ENCODE measurements at regions not wholly inside any gene's neighbourhood (a gene's known extent, or its start where the extent isn't known, plus 50 kb on each side); places are given as distances from the start of the nearest gene placed in this dataset.

DNA sequence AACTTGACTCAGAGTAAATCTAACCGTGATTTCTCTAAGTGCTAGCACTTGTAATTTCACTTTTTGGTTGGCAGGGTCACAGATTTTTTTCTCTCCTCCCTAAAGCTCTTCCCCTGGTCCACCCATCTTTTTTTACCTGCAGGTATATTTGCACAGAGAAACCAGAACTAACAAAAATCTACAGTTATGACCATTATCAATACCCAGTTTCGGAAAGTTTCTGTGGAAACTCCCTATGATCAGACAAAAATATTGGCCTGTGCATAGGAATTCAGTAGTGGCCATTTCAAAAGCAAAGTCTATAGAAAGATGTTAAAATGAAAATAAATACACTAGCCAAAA is 62.4 kb upstream of the ATF7IP2 start:
- TF ChIP-seq, protein P1, sequence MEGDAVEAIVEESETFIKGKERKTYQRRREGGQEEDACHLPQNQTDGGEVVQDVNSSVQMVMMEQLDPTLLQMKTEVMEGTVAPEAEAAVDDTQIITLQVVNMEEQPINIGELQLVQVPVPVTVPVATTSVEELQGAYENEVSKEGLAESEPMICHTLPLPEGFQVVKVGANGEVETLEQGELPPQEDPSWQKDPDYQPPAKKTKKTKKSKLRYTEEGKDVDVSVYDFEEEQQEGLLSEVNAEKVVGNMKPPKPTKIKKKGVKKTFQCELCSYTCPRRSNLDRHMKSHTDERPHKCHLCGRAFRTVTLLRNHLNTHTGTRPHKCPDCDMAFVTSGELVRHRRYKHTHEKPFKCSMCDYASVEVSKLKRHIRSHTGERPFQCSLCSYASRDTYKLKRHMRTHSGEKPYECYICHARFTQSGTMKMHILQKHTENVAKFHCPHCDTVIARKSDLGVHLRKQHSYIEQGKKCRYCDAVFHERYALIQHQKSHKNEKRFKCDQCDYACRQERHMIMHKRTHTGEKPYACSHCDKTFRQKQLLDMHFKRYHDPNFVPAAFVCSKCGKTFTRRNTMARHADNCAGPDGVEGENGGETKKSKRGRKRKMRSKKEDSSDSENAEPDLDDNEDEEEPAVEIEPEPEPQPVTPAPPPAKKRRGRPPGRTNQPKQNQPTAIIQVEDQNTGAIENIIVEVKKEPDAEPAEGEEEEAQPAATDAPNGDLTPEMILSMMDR (IDR thresholded peaks at IDR 0.05; ENCODE audit: low read depth, low read length, poor library complexity, severe bottlenecking) = no peak
- TF ChIP-seq EZH2phosphoT487 (IDR thresholded peaks at IDR 0.05; ENCODE audit: borderline replicate concordance, low read length) = no peak
